ENCODE measurements at regions not wholly inside any gene's neighbourhood (a gene's known extent, or its start where the extent isn't known, plus 50 kb on each side); places are given as distances from the start of the nearest gene placed in this dataset.

GRCh38 chr10:75288140-75288711, 52.5 kb upstream of the COMTD1 start:
- ATAC-seq (no peak), DNase-seq (ENCODE audit: low read depth, low spot score) (no peak), FAIRE-seq (no peak)
- H2AFZ ChIP-seq (ENCODE audit: control insufficient read depth, low read depth, low read length), result no peak overlapping the region
- ChIA-PET RAD21 (ENCODE audit: unreplicated experiment) (no interaction called here), SMC1A (ENCODE audit: uncharacterized antibody, unreplicated experiment) (no interaction called here), POLR2A (no interaction called here), CTCF (no interaction called here)
- 0 out of 4 replicates have a peak, but pooled peaks cover 1 to 6% of the 10 kb centered on the region in 2 experiments for H3K27me3 ChIP-seq (replicated peaks in 1 of 2; ENCODE audit: control insufficient read depth in 2 of 2, insufficient read depth in 2 of 2, low read length in 1 of 2)
- TF ChIP-seq NFIC (IDR thresholded peaks at IDR 0.05; ENCODE audit: low read depth, low read length), result no peak
- TF ChIP-seq CEBPB (IDR thresholded peaks at IDR 0.05; ENCODE audit: borderline replicate concordance in 1 of 2, low read depth in 2 of 2, low read length in 2 of 2), result no peak
- no peak for TF ChIP-seq NRF1 (conservative IDR thresholded peaks at IDR 0.05; ENCODE audit: low read depth, low read length)
- TF ChIP-seq POLR2AphosphoS2 (IDR thresholded peaks at IDR 0.05; ENCODE audit: low read depth, low read length), result no peak
- no peak for TF ChIP-seq CBX3 (IDR thresholded peaks at IDR 0.05; ENCODE audit: borderline replicate concordance, low read depth)
- TF ChIP-seq, protein P1, sequence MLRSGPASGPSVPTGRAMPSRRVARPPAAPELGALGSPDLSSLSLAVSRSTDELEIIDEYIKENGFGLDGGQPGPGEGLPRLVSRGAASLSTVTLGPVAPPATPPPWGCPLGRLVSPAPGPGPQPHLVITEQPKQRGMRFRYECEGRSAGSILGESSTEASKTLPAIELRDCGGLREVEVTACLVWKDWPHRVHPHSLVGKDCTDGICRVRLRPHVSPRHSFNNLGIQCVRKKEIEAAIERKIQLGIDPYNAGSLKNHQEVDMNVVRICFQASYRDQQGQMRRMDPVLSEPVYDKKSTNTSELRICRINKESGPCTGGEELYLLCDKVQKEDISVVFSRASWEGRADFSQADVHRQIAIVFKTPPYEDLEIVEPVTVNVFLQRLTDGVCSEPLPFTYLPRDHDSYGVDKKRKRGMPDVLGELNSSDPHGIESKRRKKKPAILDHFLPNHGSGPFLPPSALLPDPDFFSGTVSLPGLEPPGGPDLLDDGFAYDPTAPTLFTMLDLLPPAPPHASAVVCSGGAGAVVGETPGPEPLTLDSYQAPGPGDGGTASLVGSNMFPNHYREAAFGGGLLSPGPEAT (IDR thresholded peaks at IDR 0.05; ENCODE audit: low read depth), result no peak
- TF ChIP-seq, protein P2, sequence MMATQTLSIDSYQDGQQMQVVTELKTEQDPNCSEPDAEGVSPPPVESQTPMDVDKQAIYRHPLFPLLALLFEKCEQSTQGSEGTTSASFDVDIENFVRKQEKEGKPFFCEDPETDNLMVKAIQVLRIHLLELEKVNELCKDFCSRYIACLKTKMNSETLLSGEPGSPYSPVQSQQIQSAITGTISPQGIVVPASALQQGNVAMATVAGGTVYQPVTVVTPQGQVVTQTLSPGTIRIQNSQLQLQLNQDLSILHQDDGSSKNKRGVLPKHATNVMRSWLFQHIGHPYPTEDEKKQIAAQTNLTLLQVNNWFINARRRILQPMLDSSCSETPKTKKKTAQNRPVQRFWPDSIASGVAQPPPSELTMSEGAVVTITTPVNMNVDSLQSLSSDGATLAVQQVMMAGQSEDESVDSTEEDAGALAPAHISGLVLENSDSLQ (IDR thresholded peaks at IDR 0.05), result no peak
- no peak for TF ChIP-seq MTA2 (IDR thresholded peaks at IDR 0.05; ENCODE audit: low read depth)
- TF ChIP-seq ZNF274 (IDR thresholded peaks at IDR 0.05; ENCODE audit: insufficient read depth, insufficient read length), result no peak
- no peaks in the 10 kb centered on the region; the same call in 2 of the 3 replicates for H3K9me3 ChIP-seq (replicated peaks; ENCODE audit: control insufficient read depth, insufficient read depth, low read length)
- BruUV-seq (replicated peaks), result no TSS peak
- H3K4me2 ChIP-seq (ENCODE audit: control insufficient read depth, insufficient read depth), result no peak overlapping the region
- WGBS (ENCODE audit: insufficient coverage, insufficient replicate concordance, low lambda C conversion rate, missing lambda C conversion rate), result 27% methylated on average over 6 of the region's 6 CpGs
- intact Hi-C loops (cut with micrococcal nuclease; ENCODE audit: unreplicated experiment) (no loop called here), in situ Hi-C loops (cut with MboI) (no loop called here)
- H3K36me3 ChIP-seq (ENCODE audit: control insufficient read depth in 2 of 2, insufficient read depth in 2 of 2, low read length in 1 of 2), result no peaks in the 10 kb centered on the region
- H3K4me3 ChIP-seq, result no peak overlapping the region
- H3K9ac ChIP-seq (ENCODE audit: control insufficient read depth, insufficient read depth, low read length), result no peak overlapping the region
- H4K20me1 ChIP-seq (ENCODE audit: control insufficient read depth, insufficient read depth), result no peaks in the 10 kb centered on the region
- H3K4me1 ChIP-seq (ENCODE audit: control insufficient read depth, insufficient read depth, low read length), result no peaks in the 10 kb centered on the region
- no peak overlapping the region for H3K27ac ChIP-seq (ENCODE audit: control insufficient read depth, insufficient read depth)
- no peaks in the 10 kb centered on the region for H3K79me2 ChIP-seq (ENCODE audit: control insufficient read depth, insufficient read depth, low read length)

Measured in GM12878 (cell line).